ENCODE measurements at regions not wholly inside any gene's neighbourhood (a gene's known extent, or its start where the extent isn't known, plus 50 kb on each side); places are given as distances from the start of the nearest gene placed in this dataset.

GRCh38 chr2:17373041-17373440 is 145.2 kb downstream of the RAD51AP2 start:
- intact Hi-C loops (cut with micrococcal nuclease; ENCODE audit: unreplicated experiment) (no loop called here), in situ Hi-C loops (cut with MboI) (no loop called here)
- RAD21 ChIA-PET (ENCODE audit: unreplicated experiment), result interaction anchor here (0.6 kb wide), 1 partner anchor 260 kb away, joined by 3 read pairs; no protein-coding TSS in a partner anchor
- no peaks in the 10 kb centered on the region for H4K20me1 ChIP-seq (ENCODE audit: control insufficient read depth, insufficient read depth)
- no peak for ATAC-seq
- DNase-seq (ENCODE audit: low read depth, low spot score), result no peak
- H2AFZ ChIP-seq (ENCODE audit: control insufficient read depth, low read depth, low read length), result no peak overlapping the region
- no peaks in the 10 kb centered on the region; a peak in 1 of 4 replicates for H3K27me3 ChIP-seq (replicated peaks in 1 of 2; ENCODE audit: control insufficient read depth in 2 of 2, insufficient read depth in 2 of 2, low read length in 1 of 2)
- CTCF ChIA-PET, result no interaction called here
- POLR2A ChIA-PET, result no interaction called here
- H3K9me3 ChIP-seq (replicated peaks; ENCODE audit: control insufficient read depth, insufficient read depth, low read length), result no peaks in the 10 kb centered on the region
- TF ChIP-seq TAF1 (IDR thresholded peaks at IDR 0.05; ENCODE audit: borderline replicate concordance, low read depth, low read length) (no peak), HCFC1 (IDR thresholded peaks at IDR 0.05; ENCODE audit: low read length) (no peak), BCL11A (IDR thresholded peaks at IDR 0.05; ENCODE audit: low read depth, low read length) (no peak), JUNB (IDR thresholded peaks at IDR 0.05) (no peak)
- no peak overlapping the region for H3K9ac ChIP-seq (ENCODE audit: control insufficient read depth, insufficient read depth, low read length)
- FAIRE-seq, result no peak
- H3K4me1 ChIP-seq (ENCODE audit: control insufficient read depth, insufficient read depth, low read length), result no peaks in the 10 kb centered on the region
- no peaks in the 10 kb centered on the region for H3K36me3 ChIP-seq (ENCODE audit: control insufficient read depth in 2 of 2, insufficient read depth in 2 of 2, low read length in 1 of 2)
- no peak overlapping the region for H3K27ac ChIP-seq (ENCODE audit: control insufficient read depth, insufficient read depth)
- H3K4me2 ChIP-seq (ENCODE audit: control insufficient read depth, insufficient read depth), result no peak overlapping the region
- SMC1A ChIA-PET (ENCODE audit: uncharacterized antibody, unreplicated experiment), result no interaction called here
- no peaks in the 10 kb centered on the region for H3K79me2 ChIP-seq (ENCODE audit: control insufficient read depth, insufficient read depth, low read length)
- no TSS peak for BruUV-seq (replicated peaks)
- H3K4me3 ChIP-seq, result no peak overlapping the region
- 24% methylated on average over 3 of the region's 3 CpGs for WGBS (ENCODE audit: insufficient coverage, insufficient replicate concordance, low lambda C conversion rate, missing lambda C conversion rate)

GRCh38 chr2:17363846-17364245 is 154.4 kb downstream of the RAD51AP2 start:
- ChIA-PET POLR2A (no interaction called here), CTCF (no interaction called here), SMC1A (ENCODE audit: uncharacterized antibody, unreplicated experiment) (no interaction called here), RAD21 (ENCODE audit: unreplicated experiment) (no interaction called here)
- Histone ChIP-seq H3K27me3 (replicated peaks in 1 of 2; ENCODE audit: control insufficient read depth in 2 of 2, insufficient read depth in 2 of 2, low read length in 1 of 2) (no peaks in the 10 kb centered on the region), H2AFZ (ENCODE audit: control insufficient read depth, low read depth, low read length) (no peak overlapping the region), H4K20me1 (ENCODE audit: control insufficient read depth, insufficient read depth) (no peaks in the 10 kb centered on the region), H3K9me3 (replicated peaks; ENCODE audit: control insufficient read depth, insufficient read depth, low read length) (no peaks in the 10 kb centered on the region), H3K79me2 (ENCODE audit: control insufficient read depth, insufficient read depth, low read length) (no peaks in the 10 kb centered on the region), H3K4me3 (no peak overlapping the region), H3K27ac (ENCODE audit: control insufficient read depth, insufficient read depth) (no peak overlapping the region), H3K4me2 (ENCODE audit: control insufficient read depth, insufficient read depth) (no peak overlapping the region), H3K9ac (ENCODE audit: control insufficient read depth, insufficient read depth, low read length) (no peak overlapping the region), H3K4me1 (ENCODE audit: control insufficient read depth, insufficient read depth, low read length) (no peaks in the 10 kb centered on the region), H3K36me3 (ENCODE audit: control insufficient read depth in 2 of 2, insufficient read depth in 2 of 2, low read length in 1 of 2) (no peaks in the 10 kb centered on the region)
- TF ChIP-seq ZBTB33 (IDR thresholded peaks at IDR 0.05) (no peak), ZNF24 (IDR thresholded peaks at IDR 0.05) (no peak), TBL1XR1 (IDR thresholded peaks at IDR 0.05; ENCODE audit: low read depth, low read length) (no peak), ETV6 (conservative IDR thresholded peaks at IDR 0.05 in 1 of 2, IDR thresholded peaks at IDR 0.05 in 1 of 2; ENCODE audit: borderline replicate concordance in 1 of 2, low read depth in 1 of 2) (no peak), ATF7 (IDR thresholded peaks at IDR 0.05; ENCODE audit: low read depth) (no peak), MEF2B (IDR thresholded peaks at IDR 0.05; ENCODE audit: partially characterized antibody, poor library complexity, severe bottlenecking) (no peak), TCF7 (IDR thresholded peaks at IDR 0.05; ENCODE audit: borderline replicate concordance) (no peak), SMAD1 (IDR thresholded peaks at IDR 0.05; ENCODE audit: low read depth, partially characterized antibody) (no peak), EED (IDR thresholded peaks at IDR 0.05; ENCODE audit: low read depth) (no peak), ESRRA (IDR thresholded peaks at IDR 0.05; ENCODE audit: low read length) (no peak), RELB (IDR thresholded peaks at IDR 0.05; ENCODE audit: low read depth) (no peak), HCFC1 (IDR thresholded peaks at IDR 0.05; ENCODE audit: low read length) (no peak), RB1 (IDR thresholded peaks at IDR 0.05; ENCODE audit: borderline replicate concordance) (no peak)
- FAIRE-seq (no peak), ATAC-seq (no peak), DNase-seq (ENCODE audit: low read depth, low spot score) (no peak)
- intact Hi-C loops (cut with micrococcal nuclease; ENCODE audit: unreplicated experiment) (no loop called here), in situ Hi-C loops (cut with MboI) (no loop called here)
- no TSS peak for BruUV-seq (replicated peaks)
